Cardiac fibroblast (primary cell): ENCODE measurements at regions not wholly inside any gene's neighbourhood (a gene's known extent, or its start where the extent isn't known, plus 50 kb on each side); places are given as distances from the start of the nearest gene placed in this dataset.

Experiments
- DNase-seq, 2 donors: peaks; one replicate each; pipeline versions ENCODE4 v3.0.0 to v3.0.0-alpha.2; 2010; ENCODE audit warnings: low read depth in 2 of 2
- H3K4me3 ChIP-seq, 2 donors: replicated peaks in 1 of 2; 1 replicate in 1 of 2; 2 replicates in 1 of 2; pipeline ENCODE4 v1.5.1; 2011; ENCODE audit warnings: low read depth in 2 of 2, low read length in 2 of 2, mild to moderate bottlenecking in 2 of 2, moderate library complexity in 1 of 2
- CTCF ChIP-seq: IDR thresholded peaks from one replicate; pipeline ENCODE4 v1.5.1; 2011; ENCODE audit warnings: low read depth, mild to moderate bottlenecking, low read length, inconsistent platforms

- DNase-seq: peak in 1 of 2 donors; percentile 51
- no peak for TF ChIP-seq CTCF
These were observed 369.7 kb downstream of the MN1 start for GRCh38 chr22:27431896-27432295.

GRCh38 chr22:27433099-27433498, 368.5 kb downstream of the MN1 start:
- H3K4me3 ChIP-seq: no peak overlapping the region
- DNase-seq: no peak
- no peak for TF ChIP-seq CTCF

More at GRCh38 chr22:27431896-27432295, 369.7 kb downstream of the MN1 start:
- no peak overlapping the region for H3K4me3 ChIP-seq

DNA sequence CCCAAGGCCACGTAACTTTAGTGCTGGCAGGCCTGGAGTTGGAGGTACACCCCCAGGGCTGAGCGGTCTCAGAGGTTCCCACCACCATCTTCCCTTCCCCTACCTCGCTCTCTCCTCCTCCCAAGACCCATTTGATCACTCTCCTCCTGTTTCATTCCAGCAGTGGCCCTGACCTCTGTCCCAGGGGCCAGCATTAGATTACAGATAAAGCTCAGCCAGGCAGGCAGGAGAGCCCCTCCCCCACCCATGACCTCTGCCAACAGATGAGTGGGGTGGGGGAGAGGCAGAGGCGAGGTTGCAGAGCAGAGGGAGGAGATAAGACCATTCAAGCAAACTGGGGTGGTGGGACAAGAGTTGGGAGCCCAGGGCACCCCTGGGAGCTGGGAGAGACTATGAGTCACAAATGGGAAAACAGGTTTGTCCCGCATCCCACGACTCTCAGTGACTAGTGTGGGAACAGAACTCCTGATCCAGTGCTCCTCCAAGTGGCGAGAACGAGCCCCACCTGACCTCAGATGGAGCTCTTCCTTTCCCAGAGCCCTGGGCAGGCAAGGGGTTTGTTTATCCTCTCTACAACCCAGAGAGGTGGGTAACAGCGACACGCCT, 367.9 kb downstream of the MN1 start:
- no peak overlapping the region for H3K4me3 ChIP-seq
- DNase-seq: no peak
- no peak for TF ChIP-seq CTCF

DNA sequence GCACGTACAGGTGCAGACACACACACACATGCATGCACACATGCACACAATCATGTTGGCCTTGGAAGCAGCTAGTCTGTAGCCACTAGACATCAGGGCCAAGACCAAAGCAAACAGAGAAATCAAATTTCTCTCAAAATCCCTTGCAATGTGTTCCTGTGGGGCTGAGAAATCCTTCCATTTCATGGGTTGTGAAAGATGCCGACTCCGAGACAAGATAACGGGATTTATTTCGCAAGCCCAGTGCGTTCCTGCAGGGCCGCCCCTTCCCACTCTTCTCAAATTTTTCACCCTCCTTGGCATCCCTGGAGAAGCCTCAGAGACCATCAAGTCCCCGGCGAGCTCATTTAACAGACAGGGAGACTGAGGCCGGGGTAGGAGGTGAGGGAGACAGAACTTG, 366.7 kb downstream of the MN1 start:
- no peak for TF ChIP-seq CTCF
- DNase-seq: peak in 1 of 2 donors; percentile 44
- no peak overlapping the region for H3K4me3 ChIP-seq

DNA sequence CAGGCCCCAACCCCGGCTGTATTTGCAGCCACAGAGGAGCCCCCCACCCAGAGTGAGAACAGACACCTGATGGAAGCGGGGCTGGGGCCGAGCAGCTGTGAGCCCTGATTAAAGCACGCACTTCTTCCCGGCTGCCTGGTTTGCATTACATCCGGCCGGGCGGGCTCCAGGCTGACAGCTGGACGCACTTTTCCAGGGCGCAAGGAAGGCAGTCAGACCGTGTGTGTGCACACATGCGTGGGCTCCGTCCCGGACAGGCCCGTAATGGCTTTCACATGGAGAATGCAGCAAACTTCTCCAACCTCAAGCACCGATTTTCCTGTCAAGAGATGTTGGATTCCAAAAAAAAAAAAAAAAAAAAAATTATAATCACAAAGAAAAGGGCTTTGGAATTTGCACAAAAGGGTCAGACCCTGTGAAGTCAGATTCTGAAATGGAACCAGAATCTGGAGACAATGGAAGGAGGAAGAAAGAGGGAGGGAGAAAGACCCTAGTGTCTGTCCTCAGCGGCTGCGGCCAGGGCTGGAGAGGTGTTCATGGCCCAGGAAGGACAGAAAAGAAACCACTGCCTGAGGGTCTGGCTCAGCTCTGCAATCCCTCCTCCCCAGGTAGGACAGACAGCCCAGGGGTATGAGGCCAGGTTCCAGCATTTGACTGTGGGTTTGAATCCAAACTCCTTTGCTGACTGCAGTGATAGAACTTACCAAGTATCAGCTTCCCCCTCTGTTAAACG, 365.5 kb downstream of the MN1 start:
- no peak for TF ChIP-seq CTCF
- DNase-seq: peak; percentile 48 to 80
- H3K4me3 ChIP-seq: no peak overlapping the region

DNA sequence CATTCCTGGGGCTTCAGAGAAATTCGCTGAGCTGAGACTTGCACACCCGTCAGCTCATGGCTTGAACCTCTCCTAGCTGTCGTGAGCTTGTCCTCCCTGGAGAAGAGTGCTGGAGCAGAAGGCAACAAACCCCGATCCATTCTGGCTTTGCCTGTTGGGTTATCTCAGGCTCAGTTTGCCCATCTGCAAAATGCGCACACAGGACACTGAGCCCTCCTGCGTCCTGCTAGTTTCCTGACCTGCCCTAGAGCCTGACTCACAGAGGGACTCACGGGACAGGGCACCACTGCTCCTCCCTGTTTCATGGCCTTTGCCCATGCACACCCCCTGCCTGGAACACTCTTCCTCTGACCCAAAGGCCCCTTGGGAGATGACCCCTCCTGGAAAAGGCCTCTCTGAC, 365.0 kb downstream of the MN1 start:
- no peak overlapping the region for H3K4me3 ChIP-seq
- TF ChIP-seq CTCF: no peak
- DNase-seq: no peak
